Stimulated activated CD4-positive, alpha-beta T cell treated with anti-CD3 and anti-CD28 coated beads, Interleukin-15, amount 100 ng/mL, for 1 hour (primary cell): ENCODE measurements at regions not wholly inside any gene's neighbourhood (a gene's known extent, or its start where the extent isn't known, plus 50 kb on each side); places are given as distances from the start of the nearest gene placed in this dataset.
"Not testable (repeated sequence)": the region's sequence is repeated elsewhere in the genome, so short reads cannot be mapped to it uniquely, and the experiment has no call there.

Experiments used
- DNase-seq, 2 donors: peaks; one replicate each; pipeline ENCODE4 v3.0.0-alpha.2; 2020; ENCODE audit warnings: low read depth in 1 of 2, low spot score in 1 of 2

GRCh38 chr20:56689318-56689717, 60.2 kb downstream of the TFAP2C start:
- DNase-seq: no peak

GRCh38 chr20:56689852-56690485, 60.9 kb downstream of the TFAP2C start:
- DNase-seq: no peak

DNA sequence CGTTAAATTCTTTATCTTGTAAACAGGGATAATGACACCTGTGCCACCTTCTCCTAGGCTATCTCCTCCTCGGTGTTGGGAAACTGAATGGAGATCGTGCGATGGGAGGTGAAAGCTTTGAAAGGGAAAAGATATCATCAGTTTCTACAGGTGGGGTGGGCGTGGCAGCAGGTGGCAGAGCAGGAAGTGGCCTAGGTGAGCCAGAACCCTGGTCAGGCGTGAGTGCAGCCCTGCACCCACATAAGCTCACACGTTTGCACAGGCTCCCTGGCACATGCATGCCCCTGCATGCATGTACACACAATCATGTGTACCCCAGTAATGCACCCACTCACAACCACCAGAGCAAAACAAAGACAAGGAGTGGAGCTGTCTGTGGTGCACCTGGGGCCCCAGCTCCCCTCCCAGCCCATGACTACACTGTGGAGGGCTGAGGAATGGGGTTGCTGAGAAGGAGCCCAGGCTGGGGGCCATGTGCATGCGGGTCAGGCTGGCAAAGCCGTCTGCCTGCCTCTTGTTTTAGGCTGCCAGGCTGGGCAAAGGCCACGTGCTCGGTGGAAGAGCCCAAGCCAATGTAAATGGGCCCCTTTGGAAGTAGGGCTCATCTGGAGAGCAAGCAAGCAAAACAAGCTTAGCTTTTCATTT, 61.5 kb downstream of the TFAP2C start:
- DNase-seq: no peak

GRCh38 chr20:56691325-56691998, 62.4 kb downstream of the TFAP2C start:
- no peak for DNase-seq

DNA sequence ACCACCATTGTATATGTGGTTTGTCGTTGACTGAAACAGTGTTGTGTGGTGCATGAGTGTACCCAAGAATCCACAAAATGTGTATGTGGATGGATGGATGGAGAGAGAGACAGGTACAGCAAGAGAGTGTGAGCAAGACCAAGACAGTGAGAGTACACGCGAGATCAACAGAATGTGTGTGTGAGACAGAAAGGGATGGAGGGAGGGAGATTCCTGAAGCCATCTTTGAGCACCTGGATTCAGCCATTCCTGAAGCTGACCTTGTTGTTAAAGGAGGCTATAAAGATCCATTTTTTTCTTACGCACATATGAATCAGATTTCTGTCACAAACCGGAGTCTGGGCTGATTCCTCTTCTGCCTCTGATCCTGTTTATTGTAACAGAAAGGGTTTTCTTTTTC, 64.1 kb downstream of the TFAP2C start:
- no peak for DNase-seq

GRCh38 chr20:56697476-56697875, 68.4 kb downstream of the TFAP2C start:
- no peak for DNase-seq

DNA sequence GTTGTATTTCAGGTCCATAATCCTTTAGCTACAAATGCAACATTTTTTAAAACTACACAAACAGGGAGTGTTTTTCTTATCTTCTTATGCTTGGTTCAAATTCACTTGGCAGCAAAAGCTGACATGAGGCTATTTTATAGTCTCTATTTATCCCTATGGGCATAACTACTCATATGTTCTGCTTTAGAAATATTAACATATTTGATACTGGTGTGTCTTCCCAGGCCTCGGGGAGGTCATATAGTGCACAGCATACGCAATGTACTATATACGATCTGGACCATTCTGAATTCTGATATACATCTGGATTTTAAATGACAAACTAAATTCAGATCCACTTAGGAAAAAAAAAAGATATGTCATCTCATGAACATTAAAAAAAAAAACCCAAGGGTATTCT, 69.2 kb downstream of the TFAP2C start:
- no peak for DNase-seq

DNA sequence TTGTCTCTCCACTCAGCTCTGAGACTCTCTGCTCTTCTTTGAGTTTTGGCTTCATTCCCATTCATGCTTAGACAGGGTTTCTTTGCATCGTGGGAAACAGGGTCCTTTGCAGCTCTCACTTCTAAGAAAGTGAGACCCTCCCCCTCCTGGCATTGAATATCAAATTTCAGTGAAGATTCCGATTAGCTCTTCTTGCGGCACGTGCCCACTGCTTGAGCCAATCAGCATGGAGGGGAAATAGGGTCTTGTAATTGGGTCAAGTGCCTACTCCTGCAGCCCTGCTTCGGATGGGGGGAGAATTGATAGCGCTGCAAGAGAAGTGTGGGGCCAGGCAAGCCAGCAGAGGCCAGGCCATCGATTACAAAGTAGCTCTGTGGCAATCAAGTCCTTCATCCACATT, 69.6 kb downstream of the TFAP2C start:
- DNase-seq: no peak

DNA sequence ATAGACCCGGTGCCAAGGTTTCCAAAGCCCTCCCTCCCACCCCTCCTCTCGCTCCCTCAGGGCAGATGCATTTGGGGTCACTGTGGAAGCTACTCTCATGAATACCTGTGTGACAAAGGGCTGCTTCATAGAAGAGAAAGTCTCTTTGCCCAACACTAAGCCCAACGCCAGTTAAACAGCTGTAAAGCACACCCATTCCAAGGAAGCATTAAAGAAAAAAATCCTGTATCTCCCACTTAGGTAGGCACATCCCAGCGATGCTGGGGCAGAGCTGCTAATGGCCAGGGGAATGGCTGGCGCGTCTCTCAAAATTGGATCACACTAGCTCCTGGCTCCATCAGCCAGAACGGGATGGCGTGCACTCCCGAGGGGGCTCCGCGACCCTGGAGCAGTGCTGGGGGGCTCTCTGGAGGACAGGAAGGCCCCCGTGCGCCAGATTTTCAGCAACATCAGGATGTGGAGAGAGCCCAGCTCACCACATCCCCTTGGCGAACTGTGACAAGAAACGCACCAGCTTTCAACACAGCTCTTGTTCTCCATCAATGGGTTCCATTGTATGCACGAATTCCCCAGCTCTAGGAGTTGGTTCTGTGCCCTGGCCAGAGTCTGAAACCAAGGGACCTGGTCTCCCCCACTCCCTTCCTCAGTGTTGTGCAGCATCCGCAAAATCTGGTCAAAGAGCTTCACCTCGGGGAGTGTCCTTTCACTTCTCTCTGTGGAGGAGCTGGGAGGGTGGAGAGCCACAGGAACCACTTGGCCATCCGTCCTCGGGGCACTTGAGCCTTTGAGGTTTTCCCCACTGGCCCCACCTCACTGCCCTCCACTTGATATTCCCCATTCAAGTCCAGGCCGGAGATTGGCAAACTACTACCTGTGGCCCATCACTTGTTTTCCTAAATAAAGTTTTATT, 74.1 kb downstream of the TFAP2C start:
- DNase-seq: no peak

GRCh38 chr20:56706867-56707360, 77.8 kb downstream of the TFAP2C start:
- no peak for DNase-seq

DNA sequence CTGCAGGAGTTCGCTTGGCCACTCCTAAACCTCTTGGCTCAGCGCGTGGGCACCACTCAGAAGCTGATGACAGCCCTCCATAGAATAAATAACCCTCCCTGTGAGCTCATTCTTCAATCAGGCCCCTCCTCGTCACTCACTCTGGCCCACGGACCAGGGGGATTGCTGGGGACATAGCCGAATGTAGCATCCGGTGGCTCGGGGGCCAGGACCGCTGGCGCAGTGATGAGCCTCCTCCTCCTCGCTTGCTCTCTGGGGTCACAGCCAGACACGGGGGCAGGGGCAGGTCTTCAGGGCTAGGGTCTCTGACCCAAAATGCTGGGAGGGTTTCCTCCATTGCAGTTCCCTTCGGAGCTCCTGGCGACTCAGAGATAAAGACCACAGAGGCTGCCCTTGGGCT, 79.9 kb downstream of the TFAP2C start:
- DNase-seq: no peak

- DNase-seq: no peak
These were observed 81.0 kb downstream of the TFAP2C start for GRCh38 chr20:56710125-56710524.

- DNase-seq: not testable (repeated sequence)
These were observed 81.5 kb downstream of the TFAP2C start for GRCh38 chr20:56710577-56710976.

- DNase-seq: no peak
These were observed 81.9 kb downstream of the TFAP2C start for GRCh38 chr20:56711018-56711417.

DNA sequence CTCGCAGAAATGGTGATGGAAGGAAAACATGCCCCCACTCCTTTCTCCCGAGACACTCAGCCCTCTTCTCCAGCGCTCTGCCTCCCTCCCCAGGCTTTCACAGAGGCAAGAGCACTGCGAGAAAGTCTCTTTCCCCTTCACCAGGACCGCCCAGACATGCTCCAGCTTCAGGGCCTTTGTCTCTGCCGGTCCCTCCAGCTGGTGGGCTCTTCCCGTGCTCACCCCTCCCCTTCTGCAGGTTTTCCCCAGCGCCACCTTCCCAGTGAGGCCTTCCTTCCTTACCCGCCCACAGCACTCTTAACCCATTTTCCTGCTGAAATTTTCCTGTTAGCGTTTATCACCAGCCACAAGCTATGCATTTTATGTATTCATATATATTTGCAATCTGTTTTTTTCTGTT, 86.2 kb downstream of the TFAP2C start:
- DNase-seq: no peak

- no peak for DNase-seq
These were observed 86.9 kb downstream of the TFAP2C start for GRCh38 chr20:56715902-56716519.

DNA sequence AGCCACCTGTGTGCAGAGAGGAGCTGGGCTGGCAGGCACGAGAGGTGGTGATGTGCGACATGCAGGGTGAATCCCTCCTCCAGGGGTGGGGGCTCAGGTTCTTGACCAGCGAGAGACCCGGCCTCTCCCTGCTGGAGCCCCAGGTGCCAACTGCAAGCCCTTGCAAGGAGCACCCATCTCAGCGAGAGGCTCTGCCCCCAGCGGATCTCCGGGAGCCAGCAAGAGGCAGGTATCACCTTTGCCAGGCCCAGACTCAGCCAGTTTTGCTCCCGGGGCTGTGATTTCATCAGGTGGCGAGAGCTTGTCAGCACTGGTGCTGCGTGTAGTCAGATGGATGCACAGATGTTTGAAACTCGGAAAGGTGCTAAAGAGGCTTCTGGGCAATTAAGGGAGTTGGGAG, 87.7 kb downstream of the TFAP2C start:
- no peak for DNase-seq

DNA sequence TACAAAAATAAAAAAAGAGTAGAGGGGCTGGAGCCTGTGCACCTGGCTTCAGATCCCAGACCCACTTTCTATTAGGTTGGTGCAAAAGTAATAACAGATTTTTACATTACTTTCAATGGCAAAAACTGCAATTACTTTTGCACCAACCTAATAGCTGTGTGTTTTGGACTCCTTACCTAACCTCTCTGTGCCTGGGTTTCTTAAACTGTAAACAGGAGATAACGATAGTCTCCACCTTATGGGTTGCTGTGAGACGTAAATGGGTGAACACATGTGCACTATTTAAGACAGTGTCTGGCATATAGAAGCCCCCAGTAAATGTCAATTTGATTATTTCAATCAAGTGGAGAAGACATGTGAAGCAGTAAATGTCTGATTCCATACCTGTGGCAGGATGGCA, 89.7 kb downstream of the TFAP2C start:
- no peak for DNase-seq

GRCh38 chr20:56720620-56721213, 91.6 kb downstream of the TFAP2C start:
- no peak for DNase-seq

DNA sequence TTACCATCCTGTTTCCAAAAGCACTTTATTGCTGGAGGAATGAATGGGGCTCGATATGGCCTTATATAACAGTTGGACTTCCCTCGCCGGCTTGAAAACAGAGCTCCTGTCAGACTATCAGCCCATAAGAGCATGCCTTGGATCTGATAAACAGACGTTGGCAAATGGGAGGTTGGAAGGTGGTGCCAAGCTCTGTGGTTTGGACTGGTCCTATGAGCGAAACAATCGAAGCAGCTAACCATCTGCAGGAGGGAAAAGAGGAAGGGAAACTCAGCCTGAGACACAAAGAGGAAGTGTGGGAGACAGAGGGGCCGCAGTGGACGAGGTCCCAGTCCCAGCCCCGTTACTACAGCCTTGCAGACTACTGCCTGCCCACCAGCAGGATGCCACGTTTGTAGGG, 92.9 kb downstream of the TFAP2C start:
- DNase-seq: no peak

GRCh38 chr20:56723331-56723730, 94.2 kb downstream of the TFAP2C start:
- no peak for DNase-seq
